Astrocyte (in vitro differentiated cells and primary cell): ENCODE measurements at regions not wholly inside any gene's neighbourhood (a gene's known extent, or its start where the extent isn't known, plus 50 kb on each side); places are given as distances from the start of the nearest gene placed in this dataset.

ENCODE experiments used
- CTCF ChIP-seq: IDR thresholded peaks from 2 replicates; pipeline ENCODE4 v1.5.1; 2011; ENCODE audit warnings: low read depth, mild to moderate bottlenecking, inconsistent platforms, low read length, moderate library complexity; ENCODE audit not compliant: insufficient read depth
- EZH2 ChIP-seq: IDR thresholded peaks from 2 replicates; pipeline ENCODE4 v1.6.1; 2012; ENCODE audit warnings: mild to moderate bottlenecking, low read length, inconsistent platforms; ENCODE audit not compliant: insufficient read depth

GRCh38 chr13:106133025-106133424 lies 402.4 kb downstream of the EFNB2 start:
- TF ChIP-seq CTCF = no peak
- TF ChIP-seq EZH2 = no peak
